ENCODE measurements at regions not wholly inside any gene's neighbourhood (a gene's known extent, or its start where the extent isn't known, plus 50 kb on each side); places are given as distances from the start of the nearest gene placed in this dataset.
A peak's percentile ranks its signal among the peaks of the same experiment; 100 is the strongest.

DNA sequence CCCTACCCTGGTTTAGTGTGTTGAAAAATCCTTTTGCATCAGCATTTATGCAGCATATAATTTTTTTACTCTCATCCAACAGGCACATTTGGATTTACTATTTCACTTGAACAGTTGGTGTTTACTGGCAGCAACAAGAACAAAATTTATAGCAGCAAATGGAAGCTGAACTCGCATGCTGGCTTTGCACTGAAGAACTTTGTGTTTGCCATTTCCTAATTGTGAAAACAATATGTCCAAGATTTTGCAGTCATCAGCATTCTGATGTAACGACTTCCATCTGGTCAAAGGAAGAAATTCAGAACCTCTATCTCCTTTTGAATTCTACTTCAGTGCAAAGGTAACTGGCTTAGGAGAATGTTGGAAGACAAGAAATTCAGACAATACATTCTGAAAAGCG, 131.0 kb downstream of the DLEU7 start:
- peak in 1 of 2 donors; percentile 26 for DNase-seq

DNA sequence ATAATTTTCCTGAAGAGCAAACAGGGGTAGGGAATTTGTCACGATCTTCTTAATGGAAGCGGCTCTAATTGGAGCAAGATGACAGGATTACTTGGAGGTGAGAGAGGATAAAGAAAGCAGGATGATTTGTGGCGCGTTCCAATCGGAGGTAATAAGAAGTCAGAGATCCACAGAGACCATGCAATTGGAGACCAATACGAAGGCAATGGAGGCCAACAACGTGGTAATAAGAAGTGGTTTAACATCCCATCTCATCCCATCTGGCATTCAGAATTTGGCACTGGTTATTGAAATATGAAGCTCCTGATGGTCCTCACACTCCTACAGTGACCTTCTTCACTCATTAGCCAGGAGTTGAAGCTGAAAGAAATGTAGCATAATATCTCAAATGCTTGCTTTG, 130.6 kb downstream of the DLEU7 start:
- DNase-seq = no peak

DNA sequence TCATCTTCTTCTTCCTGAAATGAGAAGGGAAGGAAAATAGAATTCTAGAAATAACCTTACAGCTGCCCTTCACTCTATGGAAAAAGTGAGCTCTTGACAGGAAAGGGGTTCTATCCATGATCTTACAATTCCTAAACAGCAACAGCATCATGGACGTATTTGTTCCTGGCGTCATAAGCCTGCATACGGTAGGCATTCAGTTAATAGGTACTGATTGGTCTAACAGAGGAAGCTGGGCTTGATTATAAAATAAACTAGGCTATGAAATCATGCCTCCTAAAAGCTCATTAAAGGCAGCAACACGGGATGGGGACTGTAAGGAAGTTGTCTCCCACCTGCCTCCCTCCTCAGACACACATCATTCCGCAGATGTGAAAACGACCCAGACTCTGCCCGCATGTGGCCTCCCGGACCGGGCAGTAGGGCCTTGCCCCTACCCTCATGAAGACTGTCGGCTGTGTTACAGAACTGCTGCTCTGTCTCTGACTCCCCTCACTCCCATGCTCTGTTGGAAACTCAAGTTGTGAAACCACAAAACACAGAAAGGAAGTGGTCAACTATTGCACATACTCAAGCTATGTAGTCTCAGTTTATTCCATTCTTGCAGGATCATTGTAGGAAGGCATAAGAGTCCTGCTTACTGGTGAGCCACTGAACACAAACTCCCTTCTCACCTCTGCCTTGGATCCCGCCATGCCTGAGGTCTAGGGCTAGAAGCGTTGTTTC, 129.8 kb downstream of the DLEU7 start:
- no peak for DNase-seq

DNA sequence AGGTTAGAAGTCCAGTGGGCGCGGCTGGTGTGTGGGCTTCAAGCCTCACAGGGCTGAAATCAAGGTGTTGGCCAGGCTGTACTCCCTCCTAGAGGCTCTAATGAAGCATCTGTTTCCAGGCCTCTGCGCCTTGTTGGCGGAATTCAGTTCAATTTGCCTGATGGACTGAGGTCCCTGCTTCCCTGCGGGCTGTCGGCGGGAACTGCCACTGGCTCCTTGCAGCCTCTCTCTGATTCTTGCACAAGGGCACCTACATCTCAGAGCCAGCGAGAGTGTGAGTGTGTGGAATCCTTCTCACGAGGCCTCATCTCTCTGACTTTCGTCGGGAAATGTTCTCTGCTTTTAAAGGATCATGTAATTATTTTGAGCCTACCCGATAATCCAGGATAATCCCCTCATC, 128.6 kb downstream of the DLEU7 start:
- no peak for DNase-seq

DNA sequence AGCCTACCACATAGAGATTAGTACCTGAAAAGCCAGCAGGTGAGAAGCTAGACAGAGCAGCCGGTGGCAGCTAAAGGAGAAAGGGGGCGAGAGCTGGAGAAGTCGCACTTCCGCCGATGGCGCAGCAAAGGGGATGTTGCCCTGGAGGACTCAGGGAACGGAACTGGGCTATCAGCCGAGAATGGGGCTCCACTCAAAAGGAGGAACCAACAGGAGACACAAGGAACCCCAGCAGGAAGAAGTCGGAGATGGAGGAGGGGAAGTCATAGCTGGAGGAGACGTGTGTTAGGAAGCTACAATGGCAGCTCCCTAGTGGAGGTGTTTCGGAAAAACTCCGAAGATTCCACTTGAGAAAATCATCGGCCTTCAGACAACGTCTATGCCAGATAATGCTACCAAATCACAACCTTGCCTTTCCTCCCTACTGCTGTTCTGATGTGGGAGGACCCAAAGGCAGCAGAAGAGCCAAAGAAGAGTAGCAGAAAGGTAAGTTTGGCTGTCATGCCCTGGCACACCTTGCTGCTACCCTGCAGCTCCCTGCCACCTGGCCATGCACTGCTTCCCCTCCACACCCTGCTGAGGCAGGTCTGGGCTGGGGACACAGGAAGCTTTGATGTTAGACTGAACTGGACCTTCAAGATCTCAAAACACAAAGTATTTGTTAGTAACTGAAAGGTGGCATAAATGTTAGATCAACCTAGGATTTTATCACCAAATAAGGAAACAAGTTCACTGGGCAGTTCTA, 127.9 kb downstream of the DLEU7 start:
- no peak for DNase-seq

DNA sequence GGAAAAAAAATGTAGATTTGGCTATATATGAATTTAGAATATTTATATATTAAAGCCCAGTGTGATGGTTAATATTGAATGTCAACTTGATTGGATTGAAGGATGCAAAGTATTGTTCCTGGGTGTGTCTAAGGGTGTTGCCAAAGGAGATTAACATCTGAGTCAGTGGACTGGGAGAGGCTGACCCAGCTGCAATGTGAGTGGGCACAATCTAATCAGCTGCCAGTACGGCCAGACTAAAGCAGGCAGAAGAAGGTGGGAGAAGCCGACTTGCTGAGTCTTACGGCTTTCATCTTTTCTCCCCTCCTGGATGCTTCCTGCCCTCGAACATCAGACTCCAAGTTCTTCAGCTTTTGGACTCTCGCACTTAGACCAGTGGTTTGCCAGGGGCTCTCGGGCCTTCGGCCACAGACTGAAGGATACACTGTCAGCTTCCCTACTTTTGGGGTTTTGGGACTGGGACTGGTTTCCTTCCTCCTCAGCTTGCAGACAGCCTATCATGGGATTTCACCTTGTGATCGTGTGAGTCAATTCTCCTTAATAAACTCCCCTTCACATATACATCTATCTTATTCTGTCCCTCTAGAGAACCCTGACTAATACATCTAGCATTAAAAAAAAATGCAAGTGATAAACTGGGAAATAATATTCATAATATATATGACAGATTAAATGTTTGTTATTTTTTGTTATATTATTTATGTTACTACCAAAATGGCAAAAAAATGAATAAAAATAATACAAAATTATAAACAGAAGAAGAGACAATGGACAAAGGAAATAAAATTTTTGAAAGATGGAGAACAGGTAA, 122.4 kb downstream of the DLEU7 start:
- no peak for DNase-seq

DNA sequence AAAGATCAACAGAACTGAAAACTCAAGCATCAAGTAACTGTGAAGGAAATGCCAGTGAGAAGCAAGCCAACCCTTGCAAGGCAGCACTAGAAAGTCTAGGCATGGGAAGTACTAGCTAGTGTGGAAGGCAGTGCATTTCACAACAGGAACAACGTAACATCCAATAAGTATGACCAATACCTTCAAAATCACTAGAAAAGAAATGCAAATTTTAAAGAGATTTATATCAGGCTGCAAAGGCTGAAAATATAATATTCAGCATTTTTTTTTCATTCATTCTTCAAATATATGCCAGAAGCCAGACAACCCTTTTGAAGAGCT, 121.9 kb downstream of the DLEU7 start:
- DNase-seq = no peak

DNA sequence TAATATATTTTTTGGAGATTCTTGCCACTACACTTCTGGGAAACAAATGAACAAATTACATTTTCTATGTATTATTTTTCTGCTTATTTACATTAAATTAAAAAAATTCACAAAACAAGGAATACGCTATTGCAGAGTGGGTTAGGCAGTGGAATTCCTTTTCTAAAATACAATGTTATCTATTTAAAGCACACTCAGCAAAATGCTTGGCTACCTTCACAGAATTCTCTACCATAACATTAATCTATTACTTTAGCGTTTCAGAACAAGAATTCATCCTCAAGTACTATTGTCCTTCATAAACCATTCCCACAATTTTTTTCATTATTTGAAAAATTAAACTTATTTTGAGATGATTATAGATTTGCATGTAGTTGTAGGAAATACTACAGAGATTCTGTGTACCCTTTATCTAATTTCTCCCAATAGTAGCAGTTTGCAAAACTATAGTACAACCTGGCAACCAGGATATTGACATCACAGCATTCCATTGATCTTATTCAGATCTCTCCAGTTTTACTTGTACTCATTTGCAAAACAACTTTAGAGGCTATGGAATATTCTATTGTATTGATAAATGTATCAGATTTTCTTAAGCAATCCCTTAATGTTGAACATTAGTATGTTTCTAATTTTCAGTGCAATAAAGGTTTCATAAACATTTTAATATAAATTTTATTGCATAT, 120.9 kb downstream of the DLEU7 start:
- DNase-seq = no peak

DNA sequence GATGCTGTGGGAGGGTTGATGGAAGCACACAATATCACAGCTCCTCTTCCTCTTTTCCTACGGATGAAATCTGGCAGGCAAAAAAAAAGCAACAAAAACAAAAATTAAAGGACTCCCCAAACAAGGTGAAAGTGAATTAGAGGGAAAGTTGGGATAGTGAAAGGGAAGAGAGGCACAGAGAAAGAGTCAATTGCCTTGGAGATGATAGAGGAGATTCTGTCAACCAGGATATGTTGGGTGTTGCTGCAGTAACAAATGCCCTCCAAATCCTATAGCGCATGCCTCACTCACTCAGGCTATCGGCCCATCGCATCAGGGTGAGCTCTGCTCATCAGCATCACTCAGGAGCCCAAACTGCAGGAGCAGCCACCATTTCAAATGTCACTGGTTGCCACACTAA, 119.1 kb downstream of the DLEU7 start:
- DNase-seq = no peak

DNA sequence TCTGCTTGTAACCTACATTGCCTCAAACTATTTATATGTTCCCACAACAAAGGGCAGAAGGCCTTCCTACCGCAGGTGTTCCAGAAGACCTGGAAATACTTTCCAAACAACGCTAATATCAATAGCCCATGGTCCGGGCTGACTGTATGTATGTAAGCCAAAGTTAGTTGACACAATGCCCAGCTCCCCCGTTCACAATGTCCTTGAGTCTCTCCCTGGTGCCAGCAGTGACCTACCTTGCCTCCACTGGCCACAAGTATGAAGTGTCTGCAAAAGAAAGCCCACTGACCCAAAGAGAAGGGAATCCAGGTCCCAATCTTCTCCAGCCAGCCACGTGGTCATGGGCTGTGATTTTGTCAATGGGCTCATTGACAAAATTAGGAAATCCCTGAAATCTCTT, 118.6 kb downstream of the DLEU7 start:
- no peak for DNase-seq

DNA sequence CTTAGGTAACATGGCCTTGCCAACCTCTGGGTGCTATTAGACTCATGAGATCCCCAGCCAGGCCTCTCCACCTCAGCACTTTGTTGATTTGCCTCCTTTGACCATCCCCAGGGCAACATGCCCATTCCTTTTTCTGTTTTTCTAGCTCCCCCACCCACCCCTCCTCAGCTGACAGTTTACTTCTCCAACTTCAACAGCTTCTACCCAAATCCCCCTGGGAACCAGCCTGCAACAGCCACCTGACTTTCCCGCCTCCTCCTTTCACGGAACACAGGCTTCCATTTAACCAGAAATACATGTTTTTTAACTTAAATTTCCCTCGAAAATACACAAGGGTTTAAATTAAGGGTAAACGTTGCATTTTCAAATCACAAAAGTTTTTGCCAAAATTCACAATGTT, 117.3 kb downstream of the DLEU7 start:
- no peak for DNase-seq

DNA sequence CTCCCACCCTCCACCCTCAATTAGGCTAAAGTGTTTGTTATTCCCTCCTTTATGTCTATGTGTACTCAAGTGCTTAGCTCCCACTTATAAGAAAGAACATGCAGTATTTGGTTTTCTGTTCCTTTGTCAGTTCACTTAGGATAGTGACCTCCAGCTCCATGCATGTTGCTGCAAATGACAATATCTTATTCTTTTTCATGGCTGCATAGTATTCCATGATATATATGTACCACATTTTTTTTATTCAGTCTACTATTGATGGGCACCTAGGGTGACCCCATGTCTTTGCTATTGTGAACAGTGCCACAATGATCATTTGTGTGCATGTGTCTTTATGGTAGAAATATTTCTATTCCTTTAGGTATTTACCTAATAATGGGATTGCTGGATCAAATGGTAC, 114.3 kb downstream of the DLEU7 start:
- DNase-seq = no peak

DNA sequence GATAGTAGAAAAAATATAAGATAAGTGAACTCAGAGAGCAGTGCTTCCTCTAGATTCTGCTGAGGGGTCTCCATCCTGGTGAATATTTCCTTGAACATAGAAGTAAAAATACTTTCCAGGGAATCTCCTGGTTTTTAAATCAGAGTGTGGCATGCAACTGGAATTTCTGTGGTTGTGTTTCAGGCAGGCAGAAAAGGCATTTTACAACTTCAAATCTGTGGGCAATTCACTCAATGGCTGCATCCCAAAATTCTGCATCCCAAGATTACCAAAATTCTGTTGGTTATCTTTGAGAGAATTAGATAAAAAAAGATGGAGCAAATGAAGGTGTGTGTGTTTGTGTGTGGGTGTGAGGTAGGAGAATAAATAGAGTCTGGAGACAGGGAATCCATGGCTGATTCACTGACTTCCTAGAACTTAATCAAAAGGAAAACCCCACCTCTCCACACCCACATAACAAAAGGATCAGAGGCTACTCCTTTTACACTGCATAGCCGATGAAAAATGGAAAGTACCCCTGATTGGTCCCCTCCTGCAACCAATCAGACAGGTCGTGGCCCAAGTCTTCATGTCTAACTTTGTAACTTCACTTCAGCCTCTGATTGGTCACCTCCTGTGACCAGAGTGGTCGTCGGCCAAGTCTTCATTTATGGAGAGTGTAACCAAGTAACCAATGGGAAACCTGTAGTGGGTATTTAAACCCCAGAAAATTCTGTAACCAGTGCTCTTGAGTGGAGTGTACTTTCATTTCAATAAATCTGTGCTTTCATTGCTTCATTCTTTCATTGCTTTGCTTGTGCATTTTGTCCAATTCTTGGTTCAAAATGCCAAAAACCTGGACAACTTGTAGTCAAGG, 112.8 kb downstream of the DLEU7 start:
- no peak for DNase-seq

DNA sequence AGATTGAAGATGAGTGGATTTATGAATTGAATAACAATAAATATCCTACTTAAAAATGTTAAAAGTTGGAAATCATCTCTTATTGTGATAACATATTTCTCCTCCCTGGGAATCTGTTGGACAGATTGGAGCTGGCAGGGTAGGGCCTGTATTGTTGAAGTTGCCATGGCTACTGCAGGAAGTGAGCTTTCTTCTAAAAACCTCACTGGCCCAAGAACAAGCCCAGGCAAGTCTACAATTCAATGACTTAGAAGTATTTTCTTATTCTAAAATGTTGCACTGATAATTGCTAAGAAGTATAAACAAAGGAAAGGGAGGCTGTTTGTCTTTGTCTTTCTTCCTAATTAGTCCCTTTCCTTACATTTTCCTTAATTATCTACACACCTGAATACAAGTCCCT, 112.1 kb downstream of the DLEU7 start:
- no peak for DNase-seq

DNA sequence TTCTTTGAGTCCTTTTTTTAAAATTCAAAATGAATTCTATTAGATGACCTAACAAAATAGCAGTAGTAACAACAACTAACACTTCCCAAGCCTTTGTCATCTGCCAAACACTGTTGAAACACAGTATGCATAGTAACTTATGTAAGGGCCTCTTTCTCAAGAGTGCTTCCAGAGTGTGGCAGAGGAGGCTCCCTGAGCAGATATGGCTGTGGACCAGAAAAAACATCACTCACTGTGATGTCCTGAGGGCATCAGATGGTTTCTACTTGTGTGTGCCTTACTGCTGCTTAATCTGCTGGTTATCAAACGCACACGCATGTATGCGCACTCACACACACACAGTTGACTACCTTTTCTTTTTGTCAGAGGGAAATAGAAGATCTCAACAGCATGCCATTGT, 110.8 kb downstream of the DLEU7 start:
- no peak for DNase-seq

DNA sequence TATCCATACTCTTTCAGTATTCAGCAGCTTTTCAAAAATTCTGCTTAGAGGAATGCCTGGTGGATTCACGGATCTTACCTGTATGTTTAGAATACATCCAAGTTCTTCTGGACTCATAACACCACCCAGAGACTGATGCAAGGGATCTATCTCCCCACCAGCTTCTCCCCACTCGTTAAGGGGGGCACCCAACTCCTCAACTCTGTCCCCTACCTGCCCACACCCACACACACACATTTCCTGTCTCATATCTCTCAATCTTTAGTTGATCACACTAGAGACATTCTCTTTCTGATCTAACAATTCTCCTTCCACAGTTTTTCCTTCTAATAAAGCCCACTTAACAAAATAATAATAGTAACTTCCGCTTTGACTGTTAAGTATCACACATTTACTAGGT, 110.1 kb downstream of the DLEU7 start:
- DNase-seq = no peak

DNA sequence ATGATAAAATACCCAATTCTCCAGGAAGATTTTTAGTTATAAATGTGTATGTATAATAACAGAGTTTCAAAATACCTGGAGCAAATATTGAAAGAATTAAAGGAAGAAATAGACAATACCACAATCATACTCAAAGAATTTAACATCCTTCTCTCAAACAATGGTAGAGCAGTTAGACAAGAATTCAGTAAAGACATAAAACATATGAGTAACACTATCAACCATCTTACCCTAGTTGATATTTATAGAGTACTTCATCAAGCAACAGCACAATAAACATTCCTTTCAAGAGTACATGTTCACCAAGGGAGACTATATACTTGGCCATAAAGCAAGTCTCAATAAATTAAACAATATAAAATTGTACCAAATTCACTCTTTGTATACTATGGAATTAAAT, 108.4 kb downstream of the DLEU7 start:
- DNase-seq = no peak

DNA sequence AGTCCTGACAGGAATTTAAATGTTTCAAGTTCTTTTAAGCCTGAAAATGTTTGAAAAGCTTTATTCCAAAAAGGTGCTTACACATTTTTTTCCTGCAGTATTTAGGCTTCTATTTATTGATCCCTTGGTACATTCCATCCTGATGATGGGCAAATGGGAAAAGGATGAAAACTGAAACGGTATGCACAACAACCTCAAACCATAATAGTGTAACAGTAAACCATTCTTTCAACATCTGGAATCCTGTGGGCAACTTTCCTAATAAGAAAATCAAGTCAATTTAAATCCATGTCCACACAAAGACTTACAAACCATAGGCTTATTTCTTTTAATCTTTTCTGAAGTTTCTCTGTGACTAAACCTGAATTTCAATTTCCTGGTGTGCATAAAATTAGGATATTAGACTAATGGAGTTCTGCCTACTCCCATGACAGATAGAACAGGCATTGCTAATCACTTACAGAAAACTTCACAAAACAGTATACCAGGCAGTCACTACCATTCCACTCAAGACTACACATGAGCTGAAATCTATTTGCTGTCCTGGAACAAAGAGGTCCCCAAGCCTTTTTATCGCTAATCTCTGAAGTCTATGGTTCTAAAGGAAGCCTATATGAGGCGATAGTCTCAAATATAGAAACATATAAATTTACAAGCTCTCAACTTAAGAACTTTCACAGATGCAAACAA, 103.3 kb downstream of the DLEU7 start:
- no peak for DNase-seq

DNA sequence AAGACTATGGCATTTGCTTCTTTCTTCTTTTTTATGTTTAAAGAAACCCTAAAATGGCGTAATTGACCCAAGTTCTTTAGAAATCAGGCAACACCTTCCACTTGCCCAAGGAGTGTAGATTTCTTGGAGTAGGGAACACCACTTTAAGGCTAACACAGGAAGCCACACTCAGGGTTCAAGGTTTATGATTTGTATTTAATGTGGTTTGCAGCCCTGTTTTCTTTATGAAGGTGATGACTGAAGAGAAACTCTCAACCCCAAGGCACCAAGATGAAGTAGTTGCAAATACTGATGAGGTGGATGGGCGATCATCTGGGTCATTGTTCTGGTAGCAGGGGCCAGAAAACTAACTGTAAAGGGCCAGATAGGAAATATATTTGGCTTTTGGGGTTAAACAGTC, 101.1 kb downstream of the DLEU7 start:
- no peak for DNase-seq

DNA sequence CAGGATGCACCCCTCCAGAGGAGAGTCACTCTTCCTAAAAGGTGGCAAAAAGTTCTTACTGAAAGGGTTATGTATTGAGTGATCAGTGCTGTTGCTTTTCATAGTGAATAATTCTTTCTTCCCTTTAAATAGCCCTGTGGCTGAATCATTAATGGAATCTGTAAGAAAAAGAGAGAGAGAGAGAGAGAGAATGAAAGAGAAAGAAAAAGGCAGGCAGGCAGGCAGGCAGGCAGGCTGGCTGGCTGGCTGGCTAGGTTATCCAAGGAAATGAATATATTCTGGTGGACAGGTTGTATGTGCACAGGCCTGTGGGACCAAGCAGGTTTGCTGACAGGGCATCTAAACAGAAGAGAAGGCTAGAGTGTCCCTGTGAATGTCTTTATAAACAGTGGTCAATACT, 100.5 kb downstream of the DLEU7 start:
- no peak for DNase-seq

DNA sequence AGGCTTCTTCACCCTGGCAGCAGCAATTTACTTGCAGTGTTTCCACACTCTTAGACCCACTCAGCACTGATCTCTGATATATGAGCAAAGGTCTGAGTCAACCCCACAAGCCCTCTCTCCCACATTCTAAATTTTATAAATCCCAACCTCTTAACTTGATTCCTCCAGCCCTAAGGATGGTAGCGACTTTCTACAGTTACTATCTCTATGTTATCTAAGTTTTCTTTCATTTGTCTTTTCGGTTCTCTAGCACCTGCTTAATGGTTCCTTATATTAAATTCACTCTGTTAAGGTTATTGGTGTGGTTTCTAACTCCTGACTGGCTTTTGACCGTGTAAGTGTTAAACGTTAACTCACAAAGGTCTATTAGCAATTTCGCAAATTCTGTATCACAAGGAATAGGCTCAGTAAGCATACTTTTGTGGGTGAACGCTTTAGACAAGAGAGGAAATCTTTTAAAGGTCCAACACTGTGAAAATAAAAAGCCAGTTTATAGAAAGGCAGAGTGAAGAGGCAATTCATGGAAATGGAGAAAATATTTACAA, 99.3 kb downstream of the DLEU7 start:
- no peak for DNase-seq
